Naive thymus-derived CD4-positive, alpha-beta T cell (primary cell): ENCODE measurements at regions not wholly inside any gene's neighbourhood (a gene's known extent, or its start where the extent isn't known, plus 50 kb on each side); places are given as distances from the start of the nearest gene placed in this dataset.

Source experiments
- ATAC-seq: fragments of 150-1000 bp; cut with Tn5 transposase; 2 replicates; pipeline ENCODE4 v1.10.0; 2021; ENCODE audit warnings: mild to moderate bottlenecking, moderate library complexity
- CTCF ChIA-PET: fragments of 350-600 bp; sonication (Branson Sonifier 250); formaldehyde crosslinking; loops from one replicate; lab custom pipeline; 2021; ENCODE audit warnings: antibody characterized with exemption; lab: Charles Lee
- POLR2A ChIA-PET: fragments of 350-600 bp; sonication (Branson Sonifier 250); formaldehyde crosslinking; loops from one replicate; lab custom pipeline; 2021; ENCODE audit warnings: antibody characterized with exemption, inconsistent platforms; lab: Charles Lee
- DNase-seq, 9 donors: peaks; one replicate each; pipeline versions ENCODE4 v3.0.0 to v3.0.0-alpha.2; 2020 to 2022; ENCODE audit warnings: mixed read lengths in 1 of 9
- H3K27ac ChIP-seq: one replicate; pipeline ENCODE4 v1.7.0; 2013; ENCODE audit warnings: mild to moderate bottlenecking, low read depth, low read length, moderate library complexity
- H3K27me3 ChIP-seq, 2 donors: one replicate each; pipeline ENCODE4 v1.7.0; 2013; ENCODE audit warnings: low read length in 2 of 2, mild to moderate bottlenecking in 2 of 2, moderate library complexity in 2 of 2; ENCODE audit not compliant: control insufficient read depth in 2 of 2, insufficient read depth in 2 of 2
- H3K36me3 ChIP-seq, 3 experiments: 1 replicate in 2 of 3; 2 replicates in 1 of 3; pipeline ENCODE4 v1.7.0; 2013; ENCODE audit warnings: low read length in 3 of 3, mild to moderate bottlenecking in 3 of 3, moderate library complexity in 1 of 3; ENCODE audit not compliant: insufficient read depth in 3 of 3, control insufficient read depth in 2 of 3
- H3K4me1 ChIP-seq, 2 donors: one replicate each; pipeline ENCODE4 v1.7.0; 2013; ENCODE audit warnings: low read length in 2 of 2, mild to moderate bottlenecking in 2 of 2, moderate library complexity in 1 of 2; ENCODE audit not compliant: control insufficient read depth in 2 of 2, insufficient read depth in 2 of 2
- H3K4me3 ChIP-seq: 2 replicates; pipeline ENCODE4 v1.7.0; 2013; ENCODE audit warnings: mild to moderate bottlenecking, low read length
- H3K9me3 ChIP-seq, 3 experiments: 1 replicate in 2 of 3; 2 replicates in 1 of 3; pipeline ENCODE4 v1.7.0; 2013; ENCODE audit warnings: low read length in 3 of 3; ENCODE audit not compliant: control insufficient read depth in 2 of 3
- H3K27ac Mint-ChIP-seq, 9 donors: one replicate each; pipeline ENCODE4 v1.8.0; 2020 to 2022; ENCODE audit warnings: mixed read lengths in 9 of 9, mild to moderate bottlenecking in 8 of 9, moderate library complexity in 5 of 9, inconsistent platforms in 2 of 9
- H3K27me3 Mint-ChIP-seq, 5 donors: one replicate each; pipeline ENCODE4 v1.8.0; 2021 to 2022; ENCODE audit warnings: mixed read lengths in 5 of 5, mild to moderate bottlenecking in 1 of 5
- H3K36me3 Mint-ChIP-seq, 5 donors: one replicate each; pipeline ENCODE4 v1.8.0; 2020 to 2022; ENCODE audit warnings: mixed read lengths in 5 of 5, mild to moderate bottlenecking in 3 of 5, inconsistent platforms in 1 of 5
- H3K4me1 Mint-ChIP-seq, 7 donors: one replicate each; pipeline ENCODE4 v1.8.0; 2020 to 2022; ENCODE audit warnings: mixed read lengths in 7 of 7, mild to moderate bottlenecking in 3 of 7, inconsistent platforms in 1 of 7
- H3K4me3 Mint-ChIP-seq, 10 donors: one replicate each; pipeline ENCODE4 v1.8.0; 2020 to 2022; ENCODE audit warnings: mild to moderate bottlenecking in 10 of 10, mixed read lengths in 10 of 10, moderate library complexity in 6 of 10, inconsistent platforms in 2 of 10
- H3K9me3 Mint-ChIP-seq, 11 donors: one replicate each; pipeline ENCODE4 v1.8.0; 2020 to 2022; ENCODE audit warnings: mixed read lengths in 11 of 11, mild to moderate bottlenecking in 4 of 11, inconsistent platforms in 1 of 11, moderate library complexity in 1 of 11
- intact Hi-C, 2 donors: fragments of 100-400 bp; cut with micrococcal nuclease; formaldehyde crosslinking; loops; one replicate each; pipeline ENCODE4 v1.15.1; 2023

DNA sequence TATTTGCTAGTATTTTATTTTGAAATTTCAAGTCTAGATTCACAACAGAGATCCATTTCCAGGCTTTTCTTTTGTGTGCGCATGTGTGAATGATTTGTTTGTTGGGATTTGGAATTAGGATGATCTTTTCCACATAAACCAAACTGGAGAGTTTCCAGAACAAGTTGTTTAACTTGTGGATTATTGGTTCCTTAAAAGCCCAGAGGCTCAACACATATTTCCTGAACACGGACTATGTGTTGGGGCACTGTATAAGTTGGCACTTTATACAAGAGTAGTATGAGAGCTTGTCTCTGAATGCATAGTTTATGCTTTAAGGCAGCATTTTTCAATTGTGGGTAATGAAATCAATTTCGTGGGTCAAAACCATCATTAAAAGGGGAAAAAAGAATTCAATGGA is 67.3 kb upstream of the FUT8 start:
- Mint-ChIP-seq H3K36me3 (peaks cover 0 to 29% (median 3%) of the 10 kb centered on the region in 5 donors), H3K27me3 (no peaks in the 10 kb centered on the region), H3K4me3 (no peak overlapping the region), H3K27ac (peak overlapping the region in 1 of 9 donors; percentile 57), H3K9me3 (no peaks in the 10 kb centered on the region), H3K4me1 (peaks cover 4 to 53% (median 11%) of the 10 kb centered on the region in 7 donors)
- no peak for ATAC-seq
- Histone ChIP-seq H3K9me3 (no peaks in the 10 kb centered on the region), H3K27ac (no peak overlapping the region), H3K4me1 (no peaks in the 10 kb centered on the region), H3K27me3 (no peaks in the 10 kb centered on the region), H3K4me3 (no peak overlapping the region), H3K36me3 (no peaks in the 10 kb centered on the region)
- no peak for DNase-seq
- intact Hi-C loops = no loop called here
- POLR2A ChIA-PET = no interaction called here
- CTCF ChIA-PET = no interaction called here

DNA sequence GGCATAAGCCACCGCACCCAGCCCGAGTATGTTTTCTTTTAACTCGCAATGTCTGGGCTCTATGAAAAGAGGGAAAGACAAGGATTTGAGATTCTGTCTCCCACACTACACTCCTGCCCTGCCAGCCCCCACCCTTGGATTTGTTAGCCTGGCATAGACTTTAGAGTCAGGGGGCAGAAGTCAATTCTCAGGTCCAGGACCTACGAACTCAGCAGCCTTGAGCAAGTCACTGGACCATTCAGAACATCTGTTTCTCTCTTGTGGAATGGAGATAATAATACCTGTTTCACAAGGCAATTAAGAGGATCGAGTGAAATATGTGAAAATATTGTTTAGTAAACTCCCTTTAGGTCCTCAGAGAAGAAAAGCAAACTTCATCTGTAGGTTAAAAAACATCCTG is 66.1 kb upstream of the FUT8 start:
- Mint-ChIP-seq H3K4me3 (peak overlapping the region in 3 of 10 donors; percentile 18 to 57 (median 53)), H3K27ac (peak overlapping the region in 2 of 9 donors; percentile 10 to 72), H3K27me3 (no peaks in the 10 kb centered on the region), H3K4me1 (peaks cover 4 to 54% (median 10%) of the 10 kb centered on the region in 7 donors), H3K36me3 (peaks cover 0 to 29% (median 5%) of the 10 kb centered on the region in 5 donors), H3K9me3 (no peaks in the 10 kb centered on the region)
- Histone ChIP-seq H3K27ac (no peak overlapping the region), H3K9me3 (no peaks in the 10 kb centered on the region), H3K4me3 (no peak overlapping the region), H3K36me3 (no peaks in the 10 kb centered on the region), H3K27me3 (no peaks in the 10 kb centered on the region), H3K4me1 (no peaks in the 10 kb centered on the region)
- ATAC-seq = no peak
- ChIA-PET CTCF (no interaction called here), POLR2A (no interaction called here)
- no peak for DNase-seq
- intact Hi-C loops = no loop called here

DNA sequence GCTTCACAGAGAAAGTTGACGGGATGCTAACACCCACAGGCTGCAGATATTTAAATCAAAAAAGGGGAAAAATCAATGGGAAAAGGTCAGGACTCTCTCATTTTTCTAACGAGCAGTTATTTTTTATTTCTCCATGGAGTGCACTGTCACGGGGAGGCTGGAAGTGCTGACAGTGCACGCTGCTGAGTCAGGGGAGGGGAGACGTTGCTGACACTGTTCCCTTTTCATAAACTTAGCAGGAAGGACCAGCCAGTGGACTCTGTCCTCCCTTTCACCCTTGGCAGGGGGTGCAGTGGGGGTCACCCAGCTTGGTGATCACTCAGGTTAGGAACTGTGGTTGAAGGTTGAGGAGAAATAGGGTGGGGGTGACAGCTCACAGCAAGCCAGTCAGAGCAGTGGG is 65.6 kb upstream of the FUT8 start:
- Histone ChIP-seq H3K4me3 (no peak overlapping the region), H3K27me3 (no peaks in the 10 kb centered on the region), H3K36me3 (no peaks in the 10 kb centered on the region), H3K9me3 (no peaks in the 10 kb centered on the region), H3K4me1 (no peaks in the 10 kb centered on the region), H3K27ac (no peak overlapping the region)
- intact Hi-C loops = no loop called here
- ChIA-PET POLR2A (interaction anchor here (0.7 kb wide), 1 partner anchor 428 kb away, joined by 5 read pairs; no protein-coding TSS in a partner anchor), CTCF (no interaction called here)
- Mint-ChIP-seq H3K36me3 (peaks cover 0 to 32% (median 5%) of the 10 kb centered on the region in 5 donors), H3K4me3 (peak overlapping the region in 3 of 10 donors; percentile 18 to 57 (median 53)), H3K27ac (peak overlapping the region in 2 of 9 donors; percentile 10 to 72), H3K4me1 (peaks cover 4 to 54% (median 10%) of the 10 kb centered on the region in 7 donors), H3K27me3 (no peaks in the 10 kb centered on the region), H3K9me3 (no peaks in the 10 kb centered on the region)
- ATAC-seq (peak; percentile 52), DNase-seq (no peak)

DNA sequence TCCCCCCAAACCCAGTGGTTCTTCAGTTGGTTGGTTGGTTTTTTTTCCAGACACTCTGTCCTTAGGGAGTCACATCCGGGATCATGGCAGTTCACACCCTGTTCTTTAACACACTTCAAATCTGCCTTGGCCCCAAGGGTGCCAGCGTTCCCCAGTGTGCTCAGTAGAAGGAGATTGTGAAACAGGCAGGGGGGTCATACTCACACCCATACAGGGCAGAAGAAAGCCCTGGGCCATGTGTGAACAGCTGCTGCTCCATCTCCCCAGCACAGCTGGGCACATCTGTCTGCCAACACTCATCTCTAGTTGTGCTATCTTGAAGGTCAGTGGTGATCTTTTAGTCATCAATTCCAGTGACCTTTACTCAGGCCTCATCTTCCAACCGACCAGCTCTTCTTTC is 64.4 kb upstream of the FUT8 start:
- POLR2A ChIA-PET = no interaction called here

DNA sequence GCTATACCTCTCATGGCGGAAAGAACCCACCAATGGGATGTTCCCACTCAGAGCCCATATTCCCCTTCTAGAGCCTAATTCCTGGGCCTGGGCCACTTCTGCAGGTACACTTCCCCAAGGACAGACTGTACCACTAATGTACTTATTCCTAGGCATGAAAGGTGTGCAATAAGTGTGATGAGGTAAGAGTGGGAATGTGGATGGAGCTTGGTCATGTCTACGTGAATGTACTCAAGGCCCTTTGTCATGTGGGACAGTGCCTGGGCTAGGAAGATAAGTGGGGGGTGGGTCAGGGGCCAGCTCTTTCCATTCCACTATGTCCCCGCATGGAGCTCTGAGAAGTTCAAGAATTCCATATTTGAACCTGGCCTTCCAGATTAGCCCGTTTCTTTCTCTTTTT is 63.4 kb upstream of the FUT8 start:
- Mint-ChIP-seq H3K9me3 (no peaks in the 10 kb centered on the region), H3K27me3 (no peaks in the 10 kb centered on the region), H3K27ac (peak overlapping the region in 1 of 9 donors; percentile 19), H3K4me1 (peaks cover 4 to 53% (median 15%) of the 10 kb centered on the region in 7 donors), H3K4me3 (no peak overlapping the region), H3K36me3 (peaks cover 0 to 28% (median 5%) of the 10 kb centered on the region in 5 donors)
- no peak for DNase-seq
- ChIA-PET POLR2A (no interaction called here), CTCF (no interaction called here)
- no peaks in the 10 kb centered on the region for H3K4me1 ChIP-seq
- intact Hi-C loops = no loop called here
- no peak for ATAC-seq
- H3K9me3 ChIP-seq = no peaks in the 10 kb centered on the region
- no peak overlapping the region for H3K27ac ChIP-seq
- no peaks in the 10 kb centered on the region for H3K27me3 ChIP-seq
- no peak overlapping the region for H3K4me3 ChIP-seq
- H3K36me3 ChIP-seq = no peaks in the 10 kb centered on the region

More for the DNA sequence above, 64.4 kb upstream of the FUT8 start:
- H3K36me3 Mint-ChIP-seq = peaks cover 0 to 27% (median 5%) of the 10 kb centered on the region in 5 donors
- no peaks in the 10 kb centered on the region for H3K9me3 Mint-ChIP-seq
- H3K4me3 ChIP-seq = no peak overlapping the region
- H3K4me1 Mint-ChIP-seq = peaks cover 4 to 50% (median 14%) of the 10 kb centered on the region in 7 donors
- CTCF ChIA-PET = interaction anchor here (0.5 kb wide), 1 partner anchor 447 kb away, joined by 4 read pairs; no protein-coding TSS in a partner anchor
- no peaks in the 10 kb centered on the region for H3K9me3 ChIP-seq
- no peaks in the 10 kb centered on the region for H3K36me3 ChIP-seq
- H3K4me3 Mint-ChIP-seq = no peak overlapping the region
- no peak overlapping the region for H3K27ac ChIP-seq
- DNase-seq (no peak), ATAC-seq (no peak)
- intact Hi-C loops = no loop called here
- no peaks in the 10 kb centered on the region for H3K27me3 Mint-ChIP-seq
- no peaks in the 10 kb centered on the region for H3K27me3 ChIP-seq
- H3K4me1 ChIP-seq = no peaks in the 10 kb centered on the region
- H3K27ac Mint-ChIP-seq = peak overlapping the region in 2 of 9 donors; percentile 19 to 25

DNA sequence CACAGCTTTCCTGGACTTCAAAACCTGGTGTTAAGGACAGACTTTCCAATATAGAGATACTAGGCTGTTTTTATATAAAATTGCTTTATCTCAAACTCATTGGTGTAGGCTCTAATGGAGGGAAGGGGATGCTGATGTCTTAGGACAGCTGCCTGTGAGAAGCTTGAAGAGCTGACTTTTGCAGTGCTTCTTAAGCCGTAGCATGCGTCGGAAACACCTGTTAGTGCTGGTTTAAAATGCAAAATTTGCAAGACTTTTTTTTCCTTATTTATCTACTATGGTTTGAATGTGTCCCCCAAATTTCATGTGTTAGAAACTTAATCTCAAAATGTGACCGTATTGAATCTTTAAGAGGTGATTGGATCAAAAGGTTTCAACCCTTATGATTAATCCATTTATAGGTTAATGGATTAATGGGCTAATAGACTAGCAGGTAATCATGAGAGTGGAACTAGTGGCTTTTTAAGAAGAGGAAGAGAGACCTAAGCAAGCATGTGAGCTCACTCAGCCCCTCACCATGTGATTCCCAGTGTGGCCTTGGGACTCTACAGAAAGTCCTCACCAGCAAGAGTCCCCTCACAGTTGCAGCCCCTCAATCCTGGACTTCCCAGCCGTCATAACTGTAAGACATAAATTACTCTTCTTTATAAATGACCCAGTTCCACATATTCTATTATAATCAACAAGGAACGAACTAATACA is 60.9 kb upstream of the FUT8 start:
- Mint-ChIP-seq H3K9me3 (no peaks in the 10 kb centered on the region), H3K4me1 (peaks cover 5 to 61% (median 17%) of the 10 kb centered on the region in 7 donors), H3K27me3 (no peaks in the 10 kb centered on the region), H3K4me3 (no peak overlapping the region), H3K27ac (no peak overlapping the region), H3K36me3 (peaks cover 0 to 32% (median 9%) of the 10 kb centered on the region in 5 donors)
- intact Hi-C loops = loop anchor here in 1 of 2 donors (10.0 kb wide), 1 partner anchor 127 kb away; no protein-coding TSS in a partner anchor
- ChIA-PET CTCF (no interaction called here), POLR2A (interaction anchor here (0.7 kb wide), 1 partner anchor 708 kb away, joined by 6 read pairs; no protein-coding TSS in a partner anchor)
- Histone ChIP-seq H3K36me3 (no peaks in the 10 kb centered on the region), H3K4me3 (no peak overlapping the region), H3K27me3 (no peaks in the 10 kb centered on the region), H3K9me3 (no peaks in the 10 kb centered on the region), H3K27ac (no peak overlapping the region), H3K4me1 (peaks cover 3 to 4% of the 10 kb centered on the region in 2 donors)
- DNase-seq (no peak), ATAC-seq (no peak)
